ENCODE measurements at regions not wholly inside any gene's neighbourhood (a gene's known extent, or its start where the extent isn't known, plus 50 kb on each side); places are given as distances from the start of the nearest gene placed in this dataset.

- TF ChIP-seq BHLHE40 (IDR thresholded peaks at IDR 0.05; ENCODE audit: low read depth, low read length) (no peak), RARB (CRISPR knock-in tag; IDR thresholded peaks at IDR 0.05) (no peak), USF2 (IDR thresholded peaks at IDR 0.05) (no peak), CBX8 (IDR thresholded peaks at IDR 0.05) (no peak), EP300 (IDR thresholded peaks at IDR 0.05) (no peak)
These were observed 211.4 kb upstream of the ZNF521 start for GRCh38 chr18:25563346-25563745.

DNA sequence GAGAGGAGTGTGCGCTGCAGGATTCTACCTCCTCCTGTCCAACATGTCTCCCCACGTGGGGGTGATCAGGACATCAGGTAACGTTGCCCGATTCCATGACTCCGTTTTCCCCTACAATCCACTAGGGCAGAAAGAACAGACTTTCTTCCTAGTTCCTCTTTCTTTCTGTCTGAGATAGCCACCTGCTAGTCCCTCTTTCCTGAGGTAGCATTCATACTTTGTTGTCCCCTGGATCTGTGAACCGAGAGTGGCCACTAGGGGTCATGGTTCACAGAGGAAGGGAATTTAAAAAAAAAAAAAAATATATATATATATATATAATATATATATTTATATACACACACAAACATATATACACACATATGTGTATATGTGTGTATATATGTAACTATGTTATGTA lies 210.0 kb upstream of the ZNF521 start:
- Histone ChIP-seq H3K4me2 (no peak overlapping the region), H3K27ac (no peak overlapping the region), H3K4me1 (no peaks in the 10 kb centered on the region), H3K9me3 (no peaks in the 10 kb centered on the region), H3K4me3 (no peak overlapping the region)
- TF ChIP-seq RNF2 (IDR thresholded peaks at IDR 0.05; ENCODE audit: borderline replicate concordance, low read depth) (no peak), RCOR1 (IDR thresholded peaks at IDR 0.05; ENCODE audit: low read depth, low read length) (no peak), PHF8 (IDR thresholded peaks at IDR 0.05; ENCODE audit: borderline replicate concordance, low read depth) (no peak), HEYL (CRISPR knock-in tag; IDR thresholded peaks at IDR 0.05) (no peak), POLR2AphosphoS2 (conservative IDR thresholded peaks at IDR 0.05; ENCODE audit: low read length) (no peak), CHD2 (IDR thresholded peaks at IDR 0.05; ENCODE audit: low read length, partially characterized antibody) (no peak), KDM1A (IDR thresholded peaks at IDR 0.05; ENCODE audit: low read depth) (no peak), HOXB13 (CRISPR knock-in tag; IDR thresholded peaks at IDR 0.05; ENCODE audit: low read depth) (no peak), MYC (IDR thresholded peaks at IDR 0.05; ENCODE audit: borderline replicate concordance, low read length) (no peak), RAD21 (conservative IDR thresholded peaks at IDR 0.05 in 1 of 2, IDR thresholded peaks at IDR 0.05 in 1 of 2) (no peak), FOXS1 (CRISPR knock-in tag; IDR thresholded peaks at IDR 0.05) (no peak), ATOH8 (CRISPR knock-in tag; IDR thresholded peaks at IDR 0.05; ENCODE audit: low read depth) (no peak)
- TF ChIP-seq, protein P1, sequence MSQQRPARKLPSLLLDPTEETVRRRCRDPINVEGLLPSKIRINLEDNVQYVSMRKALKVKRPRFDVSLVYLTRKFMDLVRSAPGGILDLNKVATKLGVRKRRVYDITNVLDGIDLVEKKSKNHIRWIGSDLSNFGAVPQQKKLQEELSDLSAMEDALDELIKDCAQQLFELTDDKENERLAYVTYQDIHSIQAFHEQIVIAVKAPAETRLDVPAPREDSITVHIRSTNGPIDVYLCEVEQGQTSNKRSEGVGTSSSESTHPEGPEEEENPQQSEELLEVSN (IDR thresholded peaks at IDR 0.05; ENCODE audit: borderline replicate concordance, low read depth), result no peak
- TF ChIP-seq, protein P2, sequence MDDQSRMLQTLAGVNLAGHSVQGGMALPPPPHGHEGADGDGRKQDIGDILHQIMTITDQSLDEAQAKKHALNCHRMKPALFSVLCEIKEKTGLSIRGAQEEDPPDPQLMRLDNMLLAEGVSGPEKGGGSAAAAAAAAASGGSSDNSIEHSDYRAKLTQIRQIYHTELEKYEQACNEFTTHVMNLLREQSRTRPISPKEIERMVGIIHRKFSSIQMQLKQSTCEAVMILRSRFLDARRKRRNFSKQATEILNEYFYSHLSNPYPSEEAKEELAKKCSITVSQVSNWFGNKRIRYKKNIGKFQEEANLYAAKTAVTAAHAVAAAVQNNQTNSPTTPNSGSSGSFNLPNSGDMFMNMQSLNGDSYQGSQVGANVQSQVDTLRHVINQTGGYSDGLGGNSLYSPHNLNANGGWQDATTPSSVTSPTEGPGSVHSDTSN (IDR thresholded peaks at IDR 0.05), result no peak
- POLR2A ChIA-PET, result no interaction called here
- ATAC-seq (no peak), FAIRE-seq (no peak), DNase-seq (ENCODE audit: low read depth in 1 of 2, low spot score in 1 of 2) (peak; percentile 2)
- CTCF ChIA-PET, result no interaction called here
- WGBS (ENCODE audit: missing lambda C conversion rate), result 18% methylated on average over 6 of the region's 6 CpGs

More at GRCh38 chr18:25563346-25563745, 211.4 kb upstream of the ZNF521 start:
- FAIRE-seq (no peak), DNase-seq (ENCODE audit: low read depth in 1 of 2, low spot score in 1 of 2) (no peak), ATAC-seq (no peak)
- H3K9me3 ChIP-seq, result no peaks in the 10 kb centered on the region
- H3K4me2 ChIP-seq, result no peak overlapping the region
- no peak overlapping the region for H3K4me3 ChIP-seq
- POLR2A ChIA-PET, result no interaction called here
- CTCF ChIA-PET, result no interaction called here
- H3K27ac ChIP-seq, result no peak overlapping the region
- 33% methylated on average over 3 of the region's 3 CpGs for WGBS (ENCODE audit: missing lambda C conversion rate)
- H3K4me1 ChIP-seq, result no peaks in the 10 kb centered on the region

- Histone ChIP-seq H3K4me1 (no peaks in the 10 kb centered on the region), H3K27ac (no peak overlapping the region), H3K9me3 (no peaks in the 10 kb centered on the region), H3K4me3 (no peak overlapping the region), H3K4me2 (no peak overlapping the region)
- FAIRE-seq, result no peak
- ChIA-PET CTCF (no interaction called here), POLR2A (no interaction called here)
- no peak for ATAC-seq
- TF ChIP-seq ZNF302 (CRISPR knock-in tag; IDR thresholded peaks at IDR 0.05) (no peak), HOXB13 (CRISPR knock-in tag; IDR thresholded peaks at IDR 0.05; ENCODE audit: low read depth) (no peak), CBX8 (IDR thresholded peaks at IDR 0.05) (no peak)
- TF ChIP-seq, protein P3, sequence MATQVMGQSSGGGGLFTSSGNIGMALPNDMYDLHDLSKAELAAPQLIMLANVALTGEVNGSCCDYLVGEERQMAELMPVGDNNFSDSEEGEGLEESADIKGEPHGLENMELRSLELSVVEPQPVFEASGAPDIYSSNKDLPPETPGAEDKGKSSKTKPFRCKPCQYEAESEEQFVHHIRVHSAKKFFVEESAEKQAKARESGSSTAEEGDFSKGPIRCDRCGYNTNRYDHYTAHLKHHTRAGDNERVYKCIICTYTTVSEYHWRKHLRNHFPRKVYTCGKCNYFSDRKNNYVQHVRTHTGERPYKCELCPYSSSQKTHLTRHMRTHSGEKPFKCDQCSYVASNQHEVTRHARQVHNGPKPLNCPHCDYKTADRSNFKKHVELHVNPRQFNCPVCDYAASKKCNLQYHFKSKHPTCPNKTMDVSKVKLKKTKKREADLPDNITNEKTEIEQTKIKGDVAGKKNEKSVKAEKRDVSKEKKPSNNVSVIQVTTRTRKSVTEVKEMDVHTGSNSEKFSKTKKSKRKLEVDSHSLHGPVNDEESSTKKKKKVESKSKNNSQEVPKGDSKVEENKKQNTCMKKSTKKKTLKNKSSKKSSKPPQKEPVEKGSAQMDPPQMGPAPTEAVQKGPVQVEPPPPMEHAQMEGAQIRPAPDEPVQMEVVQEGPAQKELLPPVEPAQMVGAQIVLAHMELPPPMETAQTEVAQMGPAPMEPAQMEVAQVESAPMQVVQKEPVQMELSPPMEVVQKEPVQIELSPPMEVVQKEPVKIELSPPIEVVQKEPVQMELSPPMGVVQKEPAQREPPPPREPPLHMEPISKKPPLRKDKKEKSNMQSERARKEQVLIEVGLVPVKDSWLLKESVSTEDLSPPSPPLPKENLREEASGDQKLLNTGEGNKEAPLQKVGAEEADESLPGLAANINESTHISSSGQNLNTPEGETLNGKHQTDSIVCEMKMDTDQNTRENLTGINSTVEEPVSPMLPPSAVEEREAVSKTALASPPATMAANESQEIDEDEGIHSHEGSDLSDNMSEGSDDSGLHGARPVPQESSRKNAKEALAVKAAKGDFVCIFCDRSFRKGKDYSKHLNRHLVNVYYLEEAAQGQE (IDR thresholded peaks at IDR 0.05), result no peak
- 2% methylated on average over 3 of the region's 4 CpGs for WGBS (ENCODE audit: missing lambda C conversion rate)
- no peak for DNase-seq (ENCODE audit: low read depth in 1 of 2, low spot score in 1 of 2)
These were observed 208.4 kb upstream of the ZNF521 start for GRCh38 chr18:25560369-25560768.

All from A549 (cell line).